GM12892 (cell line): ENCODE measurements at regions not wholly inside any gene's neighbourhood (a gene's known extent, or its start where the extent isn't known, plus 50 kb on each side); places are given as distances from the start of the nearest gene placed in this dataset.

Experiments
- POLR2A ChIP-seq: IDR thresholded peaks from 2 replicates; pipeline ENCODE4 v1.6.1; 2011; ENCODE audit warnings: low read depth, low read length, control low read depth
- POLR2AphosphoS5 ChIP-seq: IDR thresholded peaks from 2 replicates; pipeline ENCODE4 v1.6.1; 2011; ENCODE audit warnings: low read depth, low read length, control low read depth

DNA sequence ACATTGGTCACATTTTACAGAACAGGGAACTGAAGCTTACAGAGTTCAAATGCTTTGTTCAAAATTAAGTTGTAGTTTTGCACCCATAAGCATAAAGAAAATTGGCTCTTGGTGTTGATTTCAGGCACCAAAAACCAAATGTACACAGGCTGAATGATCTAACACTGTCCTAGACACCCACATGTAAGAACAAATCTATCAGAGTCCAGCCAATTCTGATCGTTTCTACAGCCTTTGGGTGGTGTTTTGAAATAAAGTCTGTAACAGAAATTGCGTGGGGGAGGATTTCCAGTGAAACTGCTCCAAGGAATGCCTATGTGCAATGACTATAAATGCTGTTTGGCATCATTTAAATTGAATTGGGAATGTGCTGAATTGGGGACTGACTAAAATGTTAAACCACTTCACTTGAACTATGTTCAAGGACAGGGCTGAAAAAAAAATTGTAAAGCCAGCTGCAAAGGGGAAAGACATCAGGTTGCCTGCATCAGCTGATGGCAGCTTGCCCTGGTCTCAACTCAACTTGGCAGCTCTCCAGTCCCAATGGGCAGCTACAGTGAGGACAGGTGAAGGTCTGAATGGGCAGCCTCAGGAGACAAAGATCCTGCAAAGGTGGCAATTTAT lies 92.2 kb upstream of the TRPC7 start:
- TF ChIP-seq POLR2AphosphoS5: no peak
- TF ChIP-seq POLR2A: no peak
